ENCODE measurements at regions not wholly inside any gene's neighbourhood (a gene's known extent, or its start where the extent isn't known, plus 50 kb on each side); places are given as distances from the start of the nearest gene placed in this dataset.

DNA sequence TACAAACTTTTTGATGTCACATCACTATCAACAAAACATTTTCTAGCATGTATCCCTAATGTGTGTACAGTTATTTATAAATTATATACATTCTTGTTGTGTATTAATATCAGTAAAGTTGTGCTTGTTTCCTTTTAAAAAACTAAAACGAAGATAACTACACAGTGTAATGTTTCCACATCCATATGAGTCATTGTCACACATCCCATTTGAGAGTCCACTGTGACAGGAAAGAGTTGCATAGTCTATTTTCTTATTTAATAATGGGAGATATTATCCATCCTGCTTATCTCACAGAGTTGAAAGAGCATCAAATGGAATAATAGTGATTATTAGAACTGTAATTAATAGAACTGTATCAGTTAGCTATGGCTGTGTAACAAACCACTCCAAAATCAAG is 434.0 kb upstream of the CLINT1 start:
- DNase-seq (ENCODE audit: low read depth) = no peak
- TF ChIP-seq CTCF (conservative IDR thresholded peaks at IDR 0.05; ENCODE audit: low read depth, low read length) = no peak
- no peak overlapping the region for H3K4me3 ChIP-seq (ENCODE audit: low read depth, low read length)

DNA sequence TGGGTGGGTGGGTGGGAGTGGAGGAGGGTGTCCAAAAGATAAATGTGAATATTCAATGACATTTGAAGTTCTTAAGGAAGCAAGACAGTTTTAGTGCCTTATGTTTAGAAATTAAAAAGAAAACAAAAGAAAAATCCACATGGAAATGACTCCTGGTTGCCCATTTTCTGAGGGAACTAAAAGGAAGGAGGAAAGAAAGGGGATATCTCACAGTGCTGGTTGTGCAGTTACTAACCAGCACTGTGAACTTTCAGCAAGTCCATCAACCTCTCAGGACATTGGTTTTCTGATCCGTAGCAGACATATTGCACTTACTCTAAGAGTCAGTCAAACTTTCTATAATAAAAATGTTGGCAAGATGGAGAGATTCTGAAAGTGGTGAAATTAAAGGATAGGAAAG is 431.0 kb upstream of the CLINT1 start:
- DNase-seq (ENCODE audit: low read depth) = no peak
- no peak for TF ChIP-seq CTCF (conservative IDR thresholded peaks at IDR 0.05; ENCODE audit: low read depth, low read length)
- H3K4me3 ChIP-seq (ENCODE audit: low read depth, low read length) = no peak overlapping the region

DNA sequence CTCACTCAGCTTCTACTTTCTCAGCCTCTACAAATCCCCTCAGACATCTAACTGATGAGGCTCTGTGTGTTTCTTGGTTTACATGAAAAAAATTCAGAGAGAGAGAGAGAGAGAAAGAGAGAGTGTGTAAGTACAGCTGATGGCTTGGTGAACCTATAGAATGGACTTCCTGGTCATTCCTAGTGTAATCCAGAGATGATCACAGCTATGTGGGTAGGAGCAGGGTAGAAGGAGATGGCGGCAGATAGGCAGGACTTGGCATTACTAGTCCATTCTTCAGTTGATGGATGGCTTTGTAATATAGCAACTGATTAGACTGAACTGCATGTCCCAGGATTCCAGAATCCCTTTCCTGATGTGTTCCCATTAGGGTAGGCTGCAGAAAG is 429.3 kb upstream of the CLINT1 start:
- H3K4me3 ChIP-seq (ENCODE audit: low read depth, low read length) = no peak overlapping the region
- no peak for DNase-seq (ENCODE audit: low read depth)
- no peak for TF ChIP-seq CTCF (conservative IDR thresholded peaks at IDR 0.05; ENCODE audit: low read depth, low read length)

DNA sequence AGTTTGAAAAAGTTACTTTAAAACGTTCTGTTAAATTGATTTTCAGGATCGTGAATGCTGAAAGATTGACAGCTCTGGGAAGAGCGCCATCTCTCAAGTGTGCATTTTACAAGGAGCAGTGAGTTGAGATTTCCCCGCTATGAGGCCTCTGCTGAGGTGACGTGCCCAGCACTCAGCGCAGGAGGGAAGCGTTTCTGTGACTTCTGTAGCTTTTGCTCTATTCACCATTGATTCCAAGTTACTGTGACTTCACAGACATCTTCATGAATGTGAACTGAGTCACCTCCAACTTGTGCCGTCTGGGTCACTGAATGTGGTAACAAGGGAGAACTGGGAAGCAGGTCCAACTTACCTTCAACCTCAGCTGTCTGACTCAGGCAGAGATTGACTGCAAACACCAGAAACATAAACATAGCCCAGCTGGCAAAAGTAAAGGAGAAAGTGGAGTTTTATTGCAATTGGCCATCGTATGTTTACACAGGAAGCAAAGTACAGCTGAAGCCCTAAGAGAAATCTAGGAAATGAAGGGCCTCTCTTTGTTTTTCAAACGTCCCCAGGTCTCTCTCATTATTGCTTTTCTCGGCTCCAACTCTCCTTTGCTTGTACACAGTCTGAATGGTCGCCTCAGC is 428.8 kb upstream of the CLINT1 start:
- peak; percentile 1 for DNase-seq (ENCODE audit: low read depth)
- no peak overlapping the region for H3K4me3 ChIP-seq (ENCODE audit: low read depth, low read length)
- TF ChIP-seq CTCF (conservative IDR thresholded peaks at IDR 0.05; ENCODE audit: low read depth, low read length) = no peak

DNA sequence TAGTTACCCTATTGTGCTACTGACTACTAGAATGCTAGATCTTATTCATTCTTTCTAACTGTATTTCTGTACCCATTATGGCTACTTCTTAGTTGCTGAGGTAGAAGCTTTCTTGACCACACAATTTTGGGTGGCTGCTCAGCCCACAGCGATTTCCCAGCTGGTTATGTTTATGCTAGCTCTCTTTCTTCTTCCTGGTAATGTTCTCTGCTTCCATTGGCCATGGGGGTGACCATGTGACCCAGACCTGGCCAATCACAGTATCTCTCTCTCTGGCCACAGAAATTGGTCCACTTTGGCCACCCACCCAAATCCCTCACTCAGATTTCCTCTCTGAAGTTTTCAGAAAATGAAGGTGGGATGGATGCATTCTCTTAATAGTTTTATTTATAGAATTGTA is 427.9 kb upstream of the CLINT1 start:
- DNase-seq (ENCODE audit: low read depth) = no peak
- H3K4me3 ChIP-seq (ENCODE audit: low read depth, low read length) = no peak overlapping the region
- no peak for TF ChIP-seq CTCF (conservative IDR thresholded peaks at IDR 0.05; ENCODE audit: low read depth, low read length)

GRCh38 chr5:158285698-158286097 is 426.8 kb upstream of the CLINT1 start:
- no peak for TF ChIP-seq CTCF (conservative IDR thresholded peaks at IDR 0.05; ENCODE audit: low read depth, low read length)
- no peak overlapping the region for H3K4me3 ChIP-seq (ENCODE audit: low read depth, low read length)
- DNase-seq (ENCODE audit: low read depth) = no peak

DNA sequence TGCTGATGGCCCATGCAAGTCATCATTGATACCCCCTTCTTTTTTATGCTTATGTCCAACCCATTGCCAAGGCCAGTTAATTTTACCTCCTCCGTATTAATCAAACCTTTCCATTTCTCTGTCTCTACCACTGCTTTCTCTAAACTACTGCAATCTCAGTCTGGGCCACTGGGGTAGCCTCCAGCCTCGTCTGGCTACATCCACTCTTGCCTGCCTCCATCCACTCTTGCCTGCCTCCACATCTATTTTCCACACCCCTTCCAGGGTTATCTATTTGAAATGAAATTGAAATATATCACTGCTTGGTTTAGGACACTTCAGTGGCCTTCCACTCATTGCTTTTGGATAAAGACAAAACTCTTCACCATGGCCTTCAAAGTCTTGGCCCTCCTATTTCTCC is 425.3 kb upstream of the CLINT1 start:
- no peak for TF ChIP-seq CTCF (conservative IDR thresholded peaks at IDR 0.05; ENCODE audit: low read depth, low read length)
- no peak overlapping the region for H3K4me3 ChIP-seq (ENCODE audit: low read depth, low read length)
- no peak for DNase-seq (ENCODE audit: low read depth)
